ENCODE measurements at regions not wholly inside any gene's neighbourhood (a gene's known extent, or its start where the extent isn't known, plus 50 kb on each side); places are given as distances from the start of the nearest gene placed in this dataset.

GRCh38 chr1:18013216-18013615 is 94.4 kb upstream of the IGSF21 start:
- no peak for DNase-seq (ENCODE audit: low read depth)

GRCh38 chr1:18015719-18016118 is 91.9 kb upstream of the IGSF21 start:
- DNase-seq (ENCODE audit: low read depth), result no peak

GRCh38 chr1:18018366-18018765 is 89.2 kb upstream of the IGSF21 start:
- DNase-seq (ENCODE audit: low read depth), result no peak

GRCh38 chr1:18020021-18020817 is 87.4 kb upstream of the IGSF21 start:
- no peak for DNase-seq (ENCODE audit: low read depth)

GRCh38 chr1:18021242-18021641 is 86.4 kb upstream of the IGSF21 start:
- DNase-seq (ENCODE audit: low read depth), result no peak

GRCh38 chr1:18032172-18032859 is 75.3 kb upstream of the IGSF21 start:
- no peak for DNase-seq (ENCODE audit: low read depth)

GRCh38 chr1:18035145-18035544 is 72.5 kb upstream of the IGSF21 start:
- no peak for DNase-seq (ENCODE audit: low read depth)

- DNase-seq (ENCODE audit: low read depth), result no peak
Measured at GRCh38 chr1:18037651-18038050, 69.9 kb upstream of the IGSF21 start.

GRCh38 chr1:18038051-18038450 is 69.5 kb upstream of the IGSF21 start:
- no peak for DNase-seq (ENCODE audit: low read depth)

GRCh38 chr1:18039102-18039501 is 68.5 kb upstream of the IGSF21 start:
- no peak for DNase-seq (ENCODE audit: low read depth)

GRCh38 chr1:18041102-18041501 is 66.5 kb upstream of the IGSF21 start:
- no peak for DNase-seq (ENCODE audit: low read depth)

- no peak for DNase-seq (ENCODE audit: low read depth)
Measured at GRCh38 chr1:18041685-18042355, 65.8 kb upstream of the IGSF21 start.

GRCh38 chr1:18043871-18044270 is 63.7 kb upstream of the IGSF21 start:
- no peak for DNase-seq (ENCODE audit: low read depth)

GRCh38 chr1:18045203-18045602 is 62.4 kb upstream of the IGSF21 start:
- no peak for DNase-seq (ENCODE audit: low read depth)

GRCh38 chr1:18045621-18046020 is 62.0 kb upstream of the IGSF21 start:
- DNase-seq (ENCODE audit: low read depth), result no peak

- DNase-seq (ENCODE audit: low read depth), result no peak
Measured at GRCh38 chr1:18047122-18047521, 60.5 kb upstream of the IGSF21 start.

GRCh38 chr1:18049228-18049627 is 58.4 kb upstream of the IGSF21 start:
- DNase-seq (ENCODE audit: low read depth), result no peak

- no peak for DNase-seq (ENCODE audit: low read depth)
Measured at GRCh38 chr1:18052671-18053070, 54.9 kb upstream of the IGSF21 start.

GRCh38 chr1:18055156-18055555 is 52.4 kb upstream of the IGSF21 start:
- DNase-seq (ENCODE audit: low read depth), result no peak

- no peak for DNase-seq (ENCODE audit: low read depth)
Measured at GRCh38 chr1:18056545-18056944, 51.1 kb upstream of the IGSF21 start.

- DNase-seq (ENCODE audit: low read depth), result no peak
Measured at GRCh38 chr1:18057623-18058022, 50.0 kb upstream of the IGSF21 start.
